ENCODE measurements at regions not wholly inside any gene's neighbourhood (a gene's known extent, or its start where the extent isn't known, plus 50 kb on each side); places are given as distances from the start of the nearest gene placed in this dataset.

DNA sequence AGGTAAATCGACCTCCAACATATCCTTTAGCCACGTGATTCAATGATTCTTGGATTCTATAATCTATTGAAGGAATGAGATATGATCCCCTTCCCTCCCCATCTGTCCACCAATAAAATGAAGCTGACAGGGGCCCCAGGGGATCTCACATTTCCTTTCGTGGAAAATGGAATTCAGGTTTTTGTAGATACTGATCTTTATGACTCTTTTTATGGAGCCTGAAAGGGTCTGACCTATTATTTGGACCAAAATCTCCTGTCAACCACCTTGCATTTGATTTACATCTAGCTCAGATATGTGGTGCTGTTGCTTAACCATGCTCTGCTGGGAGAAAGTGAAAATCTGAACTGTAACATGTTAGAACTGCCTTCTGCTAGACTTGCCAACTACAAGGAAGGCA lies 234.0 kb upstream of the CXCL12 start:
- DNase-seq (ENCODE audit: low read depth in 3 of 3) = no peak

DNA sequence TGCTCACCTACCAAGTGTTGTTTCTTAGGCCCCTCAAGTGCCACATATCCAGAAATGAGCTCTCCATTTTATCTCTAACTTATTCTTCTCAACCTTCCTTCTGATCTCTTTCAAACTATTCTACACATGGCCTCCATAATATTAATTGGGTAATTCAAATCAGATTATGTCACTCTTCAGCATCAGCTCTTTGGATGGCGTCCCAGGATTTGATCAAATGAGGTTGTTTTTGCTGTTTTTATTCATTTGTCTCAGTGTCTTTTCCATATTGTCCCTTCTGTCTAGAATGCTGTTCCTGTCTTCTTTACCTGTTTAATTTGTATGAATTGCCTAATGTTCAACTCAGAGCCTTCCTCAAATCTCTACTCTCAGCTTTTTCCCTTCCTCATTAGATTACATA lies 234.6 kb upstream of the CXCL12 start:
- DNase-seq (ENCODE audit: low read depth in 3 of 3) = no peak

DNA sequence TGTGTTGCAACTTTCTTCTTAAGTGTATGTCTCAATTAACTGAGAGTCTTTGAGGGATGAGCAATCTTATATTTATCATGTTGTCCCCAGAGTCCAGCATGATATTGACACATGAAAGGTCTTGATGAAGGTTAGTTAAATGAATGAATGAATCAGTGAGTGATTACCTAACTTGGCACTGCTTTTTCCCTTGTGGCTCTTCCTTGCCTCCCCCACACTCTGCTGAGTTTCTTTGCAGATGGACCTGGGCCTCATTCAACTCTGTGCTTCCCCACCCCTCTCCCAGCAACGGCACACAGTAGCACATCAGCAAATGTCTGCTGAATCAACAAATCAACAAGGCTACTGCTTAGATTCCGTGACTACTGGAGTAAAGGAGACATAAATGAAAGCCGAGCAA lies 235.1 kb upstream of the CXCL12 start:
- no peak for DNase-seq (ENCODE audit: low read depth in 3 of 3)

DNA sequence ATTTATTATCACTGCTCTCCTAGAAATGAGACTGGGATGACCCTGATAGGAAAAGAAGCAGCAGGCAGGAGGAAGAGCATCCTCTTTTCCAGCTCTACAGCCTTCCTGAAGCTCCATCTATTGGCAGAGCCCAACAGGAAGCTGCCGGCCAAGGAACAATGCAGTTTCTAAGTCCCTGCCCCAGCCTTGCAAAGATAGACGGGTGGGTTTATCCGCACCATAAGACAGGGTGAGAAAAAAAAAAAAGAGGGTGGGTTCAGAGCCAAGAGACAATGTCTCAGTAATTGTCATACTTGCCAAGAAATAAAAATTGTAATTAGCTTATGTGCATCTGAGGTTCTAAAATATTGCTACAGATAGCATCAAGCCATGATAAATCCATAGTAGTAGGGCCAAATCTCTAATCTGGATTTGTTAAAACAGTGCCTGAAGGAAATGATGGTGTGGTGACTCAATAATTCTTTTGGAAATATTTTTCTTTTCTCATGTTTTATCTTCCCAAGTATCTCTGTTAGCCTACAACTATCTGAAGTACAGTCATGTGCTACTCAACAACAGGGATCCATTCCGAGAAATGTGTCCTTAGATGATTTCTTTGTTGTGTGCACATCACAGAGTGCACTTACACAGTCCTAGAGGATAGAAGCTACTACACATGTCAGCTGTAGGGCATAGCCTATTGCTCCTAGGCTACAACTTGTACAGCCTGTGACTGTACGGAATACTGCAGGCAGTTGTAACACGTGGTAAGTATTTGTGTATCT lies 242.9 kb upstream of the CXCL12 start:
- DNase-seq (ENCODE audit: low read depth in 3 of 3) = no peak

DNA sequence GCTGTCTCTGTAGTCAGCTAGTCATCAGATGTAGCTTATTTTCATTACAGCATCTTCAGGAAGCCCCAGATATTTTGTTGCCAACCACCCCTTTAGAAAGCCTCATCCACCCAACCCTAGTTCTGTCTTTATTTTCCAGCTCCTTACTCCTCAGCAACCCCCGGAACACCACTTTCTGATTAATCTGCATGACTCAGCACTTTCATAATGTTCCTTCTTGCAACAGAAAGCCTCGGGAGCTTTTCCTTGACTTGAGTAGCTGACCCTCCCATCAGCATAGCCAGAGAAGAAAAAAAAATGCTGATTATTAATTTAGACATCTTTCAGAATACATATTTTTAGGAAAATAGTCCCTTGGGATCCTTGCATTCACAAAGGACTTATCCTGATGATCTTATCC lies 244.0 kb upstream of the CXCL12 start:
- DNase-seq (ENCODE audit: low read depth in 3 of 3) = no peak

DNA sequence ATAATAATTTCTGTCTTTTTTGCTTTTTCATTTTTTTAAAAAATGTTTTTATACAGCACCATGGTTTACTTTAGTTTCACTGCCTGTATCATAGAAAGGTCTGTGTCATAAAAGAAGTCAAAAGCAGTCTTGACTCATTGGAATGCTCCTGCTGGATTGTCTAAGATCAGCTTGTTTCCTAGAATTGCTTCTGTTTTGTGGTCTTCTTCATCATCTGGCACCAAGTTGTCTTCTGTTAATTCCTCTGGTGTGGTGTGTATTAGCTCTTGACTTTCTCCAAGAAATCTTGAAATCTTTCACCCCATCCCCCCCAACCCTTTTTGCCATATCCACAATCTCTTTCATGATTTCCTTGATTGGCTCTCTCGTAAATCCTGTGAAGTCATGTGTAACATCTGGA lies 250.3 kb upstream of the CXCL12 start:
- DNase-seq (ENCODE audit: low read depth in 3 of 3) = no peak

DNA sequence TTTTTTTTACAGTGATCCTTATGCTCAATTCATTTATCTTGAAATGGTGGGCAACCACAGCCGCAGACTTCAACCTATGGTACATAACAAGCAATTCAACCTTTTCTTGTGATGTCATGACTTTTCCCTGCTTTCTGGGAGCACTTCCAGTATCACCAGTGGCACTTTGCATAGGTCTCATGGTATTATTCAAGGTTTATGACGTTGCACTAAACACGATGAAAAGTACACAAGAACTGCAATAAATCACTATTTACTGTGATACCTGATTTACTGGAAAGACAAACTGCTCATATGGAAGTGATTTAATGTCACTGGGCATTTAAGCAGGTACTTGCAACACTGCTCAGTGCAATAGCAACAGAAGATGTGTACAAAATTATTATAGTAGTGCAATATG lies 251.7 kb upstream of the CXCL12 start:
- DNase-seq (ENCODE audit: low read depth in 3 of 3) = no peak

DNA sequence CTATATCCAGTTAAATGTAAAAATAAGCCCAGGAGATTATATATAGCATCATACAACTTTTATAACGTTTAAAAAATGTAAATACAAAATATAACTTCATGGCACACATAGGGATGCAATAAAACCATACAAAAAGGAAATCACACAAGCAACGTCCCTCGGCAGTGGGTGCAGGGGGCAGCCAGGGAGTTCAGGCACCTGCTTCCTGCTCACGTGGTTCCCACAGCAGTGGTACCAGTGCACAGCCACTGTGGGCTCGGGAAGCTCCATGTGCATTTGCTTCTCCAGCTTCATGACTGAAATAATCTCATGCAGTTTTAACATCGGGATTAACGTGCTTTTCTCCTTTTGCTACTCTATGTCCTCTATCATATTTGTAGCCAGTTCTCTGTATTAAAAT lies 255.5 kb upstream of the CXCL12 start:
- DNase-seq (ENCODE audit: low read depth in 3 of 3) = no peak

DNA sequence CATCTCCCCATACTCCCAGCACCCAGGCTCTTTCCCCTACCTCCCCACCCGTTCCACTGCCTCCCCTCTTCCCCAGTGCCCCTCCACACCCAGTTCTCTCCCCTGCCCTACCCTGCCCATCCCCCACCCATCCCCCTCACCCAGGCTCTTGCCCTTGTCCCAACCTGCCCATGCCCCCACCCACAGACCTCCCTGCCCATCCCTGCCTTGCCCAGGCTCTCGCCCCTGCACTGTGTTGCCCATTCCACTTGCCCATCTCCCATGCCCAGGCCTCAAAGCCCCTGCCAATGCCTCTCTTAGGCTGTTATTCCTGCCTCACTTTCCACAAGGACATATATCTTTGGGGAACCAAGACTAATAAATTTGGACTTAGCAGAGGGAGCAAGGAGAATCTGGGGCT lies 262.6 kb upstream of the CXCL12 start:
- DNase-seq (ENCODE audit: low read depth in 3 of 3) = no peak

DNA sequence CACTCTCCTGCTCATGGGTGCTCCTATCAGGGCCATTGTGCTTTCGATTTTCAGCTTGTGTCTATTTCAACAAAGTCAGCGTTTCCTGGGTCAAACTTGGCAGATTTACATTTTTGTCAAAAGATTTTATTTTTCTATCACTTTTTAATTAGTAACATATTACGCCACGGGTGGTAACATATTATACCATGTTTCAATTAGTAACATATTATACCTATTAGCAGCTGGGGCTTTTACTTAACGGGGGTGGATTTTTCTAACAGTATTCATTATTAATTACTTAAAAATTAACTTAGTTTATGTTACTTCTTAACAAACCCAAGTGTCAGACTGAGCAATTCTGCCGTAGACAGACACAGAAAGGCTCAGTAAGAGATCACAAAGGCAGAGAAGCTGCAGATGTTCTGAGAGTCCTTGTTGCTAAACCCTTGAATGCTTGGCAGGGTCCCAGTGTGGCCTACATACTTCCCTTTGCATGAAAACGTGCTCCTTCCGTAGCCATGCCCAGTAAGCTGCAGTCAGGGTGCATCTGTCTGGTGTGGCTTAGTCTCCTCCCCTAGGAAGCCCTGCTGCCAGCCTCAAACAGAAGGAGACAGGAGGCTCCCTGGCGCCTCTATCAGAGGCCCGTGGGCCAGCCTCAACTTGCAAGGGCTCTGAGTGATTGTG lies 263.1 kb upstream of the CXCL12 start:
- no peak for DNase-seq (ENCODE audit: low read depth in 3 of 3)

DNA sequence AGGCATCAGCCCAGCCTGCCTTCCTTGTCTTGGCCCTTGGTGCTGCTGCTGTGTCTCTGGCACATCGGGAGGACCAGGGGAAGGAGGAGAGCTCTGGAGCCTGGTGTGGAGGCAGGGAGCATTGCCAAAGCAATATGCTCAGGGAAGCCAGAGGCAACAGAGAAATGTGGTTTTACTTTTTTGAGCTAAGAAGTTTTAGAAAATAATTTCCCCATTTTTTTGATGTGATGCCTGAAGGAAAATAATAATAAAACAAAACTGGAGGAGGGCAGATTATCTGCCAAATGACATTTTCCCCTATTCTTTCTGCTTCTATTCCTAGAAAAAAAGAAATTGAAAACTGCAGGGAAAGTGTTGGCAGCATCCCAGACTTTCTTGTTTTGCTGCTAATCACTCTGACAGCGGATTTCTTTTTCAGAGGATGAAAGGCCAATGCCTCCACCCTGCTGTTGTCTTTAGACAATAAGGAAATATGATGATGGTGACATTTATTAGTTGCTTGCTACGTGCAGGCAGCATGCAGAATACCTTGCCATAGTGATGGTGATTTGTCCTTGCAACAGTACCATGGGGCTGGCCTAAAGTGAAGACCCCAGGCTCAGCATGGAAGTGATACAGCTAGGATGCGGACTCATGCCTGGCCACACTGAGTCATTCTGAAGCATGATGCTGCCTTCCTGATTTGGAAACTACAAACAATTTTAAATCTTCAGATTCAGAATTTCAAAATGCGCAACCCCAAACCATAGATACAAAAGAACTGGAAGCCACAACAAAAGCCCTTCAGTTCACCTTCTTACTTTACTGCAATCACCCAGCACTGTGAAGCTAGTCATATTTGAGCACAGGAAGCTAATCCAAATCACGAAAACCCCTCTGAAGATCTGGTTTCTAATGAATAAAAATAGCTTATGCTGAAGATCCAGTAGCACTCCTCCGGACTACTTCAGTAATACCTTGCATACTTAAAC lies 260.2 kb upstream of the TMEM72 start:
- DNase-seq (ENCODE audit: low read depth in 3 of 3) = no peak

DNA sequence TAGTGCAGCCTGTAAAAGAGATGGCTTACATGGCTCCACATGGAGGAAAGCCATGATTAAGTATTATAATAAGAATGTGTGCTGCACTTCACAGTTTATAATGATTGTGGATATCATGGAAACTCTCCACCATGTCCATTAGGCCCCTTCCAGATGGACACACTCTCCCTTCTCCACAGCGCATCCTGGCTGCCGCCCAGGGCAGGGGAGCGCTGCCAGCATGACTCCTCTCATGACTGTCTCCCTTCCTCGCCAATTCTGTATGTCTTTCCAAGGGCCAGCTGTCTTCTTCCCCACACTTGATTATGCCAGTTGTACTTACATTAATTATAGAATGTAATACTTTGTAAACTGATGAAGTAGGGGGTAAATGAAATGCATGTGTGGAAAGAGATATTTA lies 259.3 kb upstream of the TMEM72 start:
- DNase-seq (ENCODE audit: low read depth in 3 of 3) = no peak

DNA sequence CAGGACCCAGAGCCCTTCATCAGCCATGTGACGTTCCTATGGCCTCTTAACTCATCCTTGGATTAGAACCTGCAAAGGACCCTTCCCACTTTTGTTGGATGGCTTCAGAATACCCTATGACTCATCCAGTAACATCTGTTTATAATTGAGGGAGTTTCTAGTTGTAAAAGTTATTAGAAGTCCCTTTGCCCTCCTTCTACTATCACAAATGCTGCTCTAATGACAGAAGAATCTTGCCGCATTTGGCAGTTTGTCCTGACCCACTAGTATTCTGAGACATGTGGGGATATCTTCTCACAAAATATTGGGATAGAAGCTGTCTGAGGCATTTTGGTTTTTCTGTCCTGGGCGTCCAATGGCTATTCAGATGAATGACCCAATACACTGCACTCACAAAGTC lies 251.8 kb upstream of the TMEM72 start:
- no peak for DNase-seq (ENCODE audit: low read depth in 3 of 3)

DNA sequence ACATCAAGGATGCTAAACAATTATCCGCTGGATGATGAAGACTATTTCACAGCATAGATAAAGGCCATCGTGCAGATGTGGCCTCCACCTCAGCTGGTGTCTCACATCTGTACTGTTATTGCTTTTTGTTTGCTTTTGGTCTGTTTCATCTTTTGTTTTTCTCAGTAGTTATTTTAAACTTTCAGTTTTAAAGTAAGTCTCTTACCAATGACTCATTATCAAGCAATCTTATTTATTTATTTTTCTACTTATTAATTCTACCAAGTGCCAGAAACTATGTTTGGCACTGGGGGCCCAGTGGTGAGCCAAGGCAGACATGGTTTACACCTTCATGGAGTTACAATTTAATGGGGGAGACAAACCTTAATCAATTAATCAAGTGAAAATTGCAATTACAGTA lies 250.9 kb upstream of the TMEM72 start:
- DNase-seq (ENCODE audit: low read depth in 3 of 3) = no peak

DNA sequence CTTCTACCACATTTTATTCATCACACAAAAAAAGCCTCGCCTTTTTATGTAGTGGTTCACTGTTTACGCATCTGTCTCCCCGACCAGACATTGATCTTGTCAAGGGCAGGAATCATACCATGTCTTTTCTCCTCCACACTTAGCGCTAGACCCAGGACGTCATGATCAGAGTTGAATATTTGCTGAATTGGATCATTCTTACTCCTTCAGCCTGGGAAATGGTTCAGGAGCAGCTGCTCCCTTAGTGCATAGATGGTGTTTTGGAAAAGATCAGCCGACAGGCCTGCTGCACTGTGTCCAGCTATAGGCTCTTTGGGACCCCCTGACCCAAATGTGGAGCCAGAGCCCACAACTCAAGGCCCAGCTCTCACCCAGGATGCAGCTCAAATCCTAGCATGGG lies 249.1 kb upstream of the TMEM72 start:
- no peak for DNase-seq (ENCODE audit: low read depth in 3 of 3)

DNA sequence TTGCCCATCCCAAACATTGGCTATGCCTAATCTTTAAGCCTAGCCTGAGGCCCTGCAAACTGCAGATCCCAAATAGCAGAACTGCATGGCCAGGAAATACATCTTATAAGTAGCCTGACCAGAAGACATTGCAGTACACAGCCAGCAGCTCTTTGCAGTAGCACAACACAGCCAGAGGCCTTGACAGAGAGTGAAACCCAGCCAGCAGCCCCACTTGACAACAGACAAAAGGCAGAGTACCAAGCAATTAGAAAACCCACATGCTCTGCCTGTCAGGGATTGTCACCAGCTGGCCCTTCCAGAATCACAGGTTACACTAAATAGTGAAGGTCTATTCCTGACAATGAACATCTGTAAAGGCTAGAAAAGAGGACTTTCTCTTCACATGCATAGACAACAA lies 242.8 kb upstream of the TMEM72 start:
- no peak for DNase-seq (ENCODE audit: low read depth in 3 of 3)

DNA sequence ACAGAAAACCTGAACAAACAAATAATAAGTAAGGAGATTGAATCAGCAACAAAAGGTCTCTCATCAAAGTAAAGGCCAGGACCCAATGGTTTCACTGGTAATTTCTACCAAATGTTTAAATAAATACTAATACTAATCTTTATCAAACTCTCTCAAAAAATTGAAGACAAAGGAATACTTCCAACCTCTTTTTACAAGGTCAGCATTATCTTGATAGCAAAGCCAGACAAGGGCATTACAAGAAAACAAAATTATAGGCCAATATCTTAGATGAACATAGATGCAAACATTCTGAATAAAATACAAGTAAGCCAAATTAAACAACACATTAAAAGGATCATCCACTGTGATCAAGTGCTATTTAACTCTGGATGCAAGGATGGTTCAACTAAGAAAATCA lies 239.8 kb upstream of the TMEM72 start:
- no peak for DNase-seq (ENCODE audit: low read depth in 3 of 3)

DNA sequence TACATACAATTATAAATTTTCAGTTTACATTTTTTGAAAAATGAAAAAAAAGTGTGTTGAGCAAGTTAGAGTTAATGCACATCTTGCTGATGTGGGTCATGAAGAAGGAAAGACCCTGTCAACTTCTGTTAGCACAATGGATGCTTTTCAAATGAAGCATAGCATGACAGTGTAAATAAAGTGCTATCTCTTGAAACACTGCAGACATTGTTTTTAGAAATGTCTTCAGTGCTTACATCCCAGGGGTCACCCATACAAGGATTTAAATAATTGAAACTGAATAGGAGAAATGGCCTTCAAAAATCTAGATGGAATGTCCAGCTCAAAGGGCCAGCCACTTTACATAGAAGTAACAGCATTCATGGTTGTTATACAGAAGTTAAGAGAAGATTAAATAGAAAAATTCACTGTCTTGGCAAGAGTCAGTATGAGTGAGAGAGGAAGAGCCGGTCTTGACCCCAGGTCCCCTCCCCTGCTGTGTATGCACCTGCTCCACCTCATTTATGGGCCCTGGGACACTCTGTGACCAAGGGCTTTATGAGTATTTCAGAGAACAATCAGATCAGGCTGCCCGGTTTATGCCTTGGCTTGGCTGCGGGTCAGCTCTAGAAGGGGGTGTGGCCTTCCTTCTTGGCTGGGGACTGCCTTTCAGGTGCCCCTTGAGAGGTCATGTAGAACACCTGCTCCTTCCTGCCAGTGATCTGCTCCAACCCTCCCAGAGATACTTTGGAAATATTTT lies 237.7 kb upstream of the TMEM72 start:
- no peak for DNase-seq (ENCODE audit: low read depth in 3 of 3)

DNA sequence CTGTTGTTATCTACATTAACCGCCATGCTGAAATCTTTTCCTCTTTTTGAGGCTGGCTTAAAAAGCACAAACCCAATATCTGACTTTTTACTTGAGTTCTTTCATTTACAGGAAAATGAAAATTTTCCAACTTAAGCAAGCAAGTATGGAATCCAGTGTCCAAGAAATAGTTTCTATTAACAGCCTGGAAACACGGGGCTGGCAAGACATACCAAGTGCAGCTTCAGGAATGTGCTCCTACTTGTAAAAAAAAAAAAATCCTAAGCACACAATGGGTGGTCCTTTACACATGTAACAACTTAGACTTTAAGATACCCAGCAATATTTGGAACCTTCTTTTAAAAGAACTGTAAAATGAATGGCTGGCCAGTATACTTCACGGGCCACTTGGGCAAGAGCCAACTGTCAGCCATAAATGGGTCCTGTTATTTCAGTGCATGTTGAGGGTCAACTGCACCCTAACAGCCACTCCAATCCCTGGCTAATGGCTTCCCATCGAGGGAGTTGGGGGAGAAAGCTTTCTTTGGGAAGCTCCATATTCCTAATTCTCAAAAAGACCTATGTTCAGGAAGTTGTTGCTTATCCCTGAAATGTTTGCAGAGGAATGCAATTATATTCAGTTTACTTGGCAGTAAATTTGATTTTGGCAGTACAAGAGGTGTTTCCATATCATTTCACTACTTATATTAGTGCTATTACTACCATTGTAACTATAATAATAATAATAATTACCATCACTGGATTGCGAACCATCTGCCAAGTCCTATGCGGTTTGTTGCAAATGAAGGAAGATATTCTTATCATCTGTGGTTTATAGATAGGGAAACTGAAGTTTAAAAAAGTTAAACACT lies 236.4 kb upstream of the TMEM72 start:
- no peak for DNase-seq (ENCODE audit: low read depth in 3 of 3)

DNA sequence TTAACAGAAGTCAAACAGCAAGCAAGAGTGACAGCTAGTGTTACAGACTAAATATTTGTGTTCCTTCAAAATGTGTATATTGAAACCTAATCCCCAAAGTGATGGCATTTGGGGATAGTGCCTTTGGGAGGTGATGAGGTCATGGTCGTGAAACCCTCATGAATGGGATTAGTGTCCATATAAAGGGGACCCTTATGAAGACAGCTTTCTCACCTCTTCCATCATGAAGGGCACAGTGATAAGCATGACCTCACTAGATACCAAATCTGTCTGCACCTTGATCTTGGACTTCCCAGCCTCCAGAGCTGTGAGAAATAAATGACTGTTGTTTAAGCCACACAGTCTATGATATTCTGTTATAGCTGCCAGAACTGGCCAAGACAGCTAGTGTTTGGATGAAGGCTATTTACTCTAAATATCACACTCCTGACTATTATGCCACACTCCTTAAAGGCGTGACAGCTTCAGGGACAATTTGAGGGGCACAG lies 235.7 kb upstream of the TMEM72 start:
- DNase-seq (ENCODE audit: low read depth in 3 of 3) = no peak

DNA sequence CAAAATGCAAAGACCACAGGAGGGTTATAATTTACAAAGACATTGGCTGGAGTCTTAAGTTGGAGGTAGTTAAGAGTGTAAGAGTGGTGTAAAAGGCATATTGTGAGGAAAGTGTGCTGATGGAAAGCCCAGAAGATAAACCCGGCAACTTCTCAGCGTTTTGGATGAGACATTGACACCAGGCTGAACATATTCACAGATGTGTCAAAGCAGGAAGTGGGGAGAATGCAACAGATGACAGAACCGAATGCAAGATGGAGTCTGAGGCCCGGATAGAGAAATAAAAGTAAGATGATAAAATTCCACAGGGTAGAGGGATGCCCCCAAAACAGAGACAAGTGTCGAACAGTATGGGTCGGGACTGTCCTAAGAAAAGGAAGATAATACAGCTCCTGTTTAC lies 230.4 kb upstream of the TMEM72 start:
- DNase-seq (ENCODE audit: low read depth in 3 of 3) = no peak
